Dendritic cell treated with granulocyte-macrophage colony-stimulating factor and Interleukin-4, amounts not matched to agents 40 ng/mL and 50 ng/mL, for 4 days (primary cell): ENCODE measurements at regions not wholly inside any gene's neighbourhood (a gene's known extent, or its start where the extent isn't known, plus 50 kb on each side); places are given as distances from the start of the nearest gene placed in this dataset.

Experiments used
- H3K27ac Mint-ChIP-seq: one replicate; pipeline ENCODE4 v1.8.0; 2022; ENCODE audit warnings: mild to moderate bottlenecking, mixed read lengths
- H3K27me3 Mint-ChIP-seq: one replicate; pipeline ENCODE4 v1.8.0; 2022; ENCODE audit warnings: mild to moderate bottlenecking, mixed read lengths
- H3K36me3 Mint-ChIP-seq: one replicate; pipeline ENCODE4 v1.8.0; 2022; ENCODE audit warnings: low read depth, mixed read lengths
- H3K4me1 Mint-ChIP-seq: one replicate; pipeline ENCODE4 v1.8.0; 2022; ENCODE audit warnings: low read depth, mixed read lengths
- H3K4me3 Mint-ChIP-seq: one replicate; pipeline ENCODE4 v1.8.0; 2022; ENCODE audit warnings: mild to moderate bottlenecking, moderate library complexity, mixed read lengths
- H3K9me3 Mint-ChIP-seq: one replicate; pipeline ENCODE4 v1.8.0; 2022; ENCODE audit warnings: mixed read lengths
- intact Hi-C: fragments of 100-400 bp; cut with micrococcal nuclease; formaldehyde crosslinking; loops from one replicate; pipeline ENCODE4 v1.15.0; 2022

GRCh38 chr3:193992425-193993037, 143.4 kb upstream of the HES1 start:
- no peak overlapping the region for H3K27ac Mint-ChIP-seq
- H3K4me3 Mint-ChIP-seq, result no peak overlapping the region
- H3K36me3 Mint-ChIP-seq, result no peaks in the 10 kb centered on the region
- H3K4me1 Mint-ChIP-seq, result no peaks in the 10 kb centered on the region
- intact Hi-C loops, result no loop called here
- H3K27me3 Mint-ChIP-seq, result peaks cover 60% of the 10 kb centered on the region
- no peaks in the 10 kb centered on the region for H3K9me3 Mint-ChIP-seq

- intact Hi-C loops, result no loop called here
- no peak overlapping the region for H3K4me3 Mint-ChIP-seq
- no peak overlapping the region for H3K27ac Mint-ChIP-seq
- peaks cover 11% of the 10 kb centered on the region for H3K4me1 Mint-ChIP-seq
- peaks cover 68% of the 10 kb centered on the region for H3K27me3 Mint-ChIP-seq
- no peaks in the 10 kb centered on the region for H3K9me3 Mint-ChIP-seq
- H3K36me3 Mint-ChIP-seq, result no peaks in the 10 kb centered on the region
Measured at GRCh38 chr3:193996221-193996620, 139.7 kb upstream of the HES1 start.

GRCh38 chr3:193996641-193997089, 139.3 kb upstream of the HES1 start:
- intact Hi-C loops, result no loop called here
- Mint-ChIP-seq H3K4me1 (peaks cover 14% of the 10 kb centered on the region), H3K27me3 (peaks cover 67% of the 10 kb centered on the region), H3K9me3 (no peaks in the 10 kb centered on the region), H3K36me3 (no peaks in the 10 kb centered on the region), H3K27ac (no peak overlapping the region), H3K4me3 (no peak overlapping the region)

GRCh38 chr3:193997228-193998122, 138.5 kb upstream of the HES1 start:
- no peaks in the 10 kb centered on the region for H3K36me3 Mint-ChIP-seq
- H3K4me3 Mint-ChIP-seq, result no peak overlapping the region
- no peak overlapping the region for H3K27ac Mint-ChIP-seq
- H3K9me3 Mint-ChIP-seq, result no peaks in the 10 kb centered on the region
- intact Hi-C loops, result no loop called here
- peaks cover 68% of the 10 kb centered on the region for H3K27me3 Mint-ChIP-seq
- peaks cover 22% of the 10 kb centered on the region for H3K4me1 Mint-ChIP-seq

- Mint-ChIP-seq H3K4me3 (no peak overlapping the region), H3K27me3 (peaks cover 64% of the 10 kb centered on the region), H3K9me3 (no peaks in the 10 kb centered on the region), H3K36me3 (no peaks in the 10 kb centered on the region), H3K4me1 (peaks cover 27% of the 10 kb centered on the region), H3K27ac (no peak overlapping the region)
- intact Hi-C loops, result no loop called here
Measured at GRCh38 chr3:193998123-193998448, 137.9 kb upstream of the HES1 start.

- H3K4me1 Mint-ChIP-seq, result peaks cover 33% of the 10 kb centered on the region
- intact Hi-C loops, result no loop called here
- no peak overlapping the region for H3K4me3 Mint-ChIP-seq
- peaks cover 61% of the 10 kb centered on the region for H3K27me3 Mint-ChIP-seq
- no peaks in the 10 kb centered on the region for H3K9me3 Mint-ChIP-seq
- H3K36me3 Mint-ChIP-seq, result no peaks in the 10 kb centered on the region
- no peak overlapping the region for H3K27ac Mint-ChIP-seq
Measured at GRCh38 chr3:193998628-193999195, 137.2 kb upstream of the HES1 start.

GRCh38 chr3:194000100-194000499, 135.8 kb upstream of the HES1 start:
- Mint-ChIP-seq H3K27me3 (peaks cover 54% of the 10 kb centered on the region), H3K36me3 (no peaks in the 10 kb centered on the region), H3K4me3 (no peak overlapping the region), H3K4me1 (peaks cover 47% of the 10 kb centered on the region), H3K9me3 (no peaks in the 10 kb centered on the region), H3K27ac (no peak overlapping the region)
- intact Hi-C loops, result loop anchor here (5.0 kb wide), 1 partner anchor 52 kb away; no protein-coding TSS in a partner anchor

- H3K36me3 Mint-ChIP-seq, result no peaks in the 10 kb centered on the region
- intact Hi-C loops, result loop anchor here (5.0 kb wide), 1 partner anchor 52 kb away; no protein-coding TSS in a partner anchor
- peaks cover 48% of the 10 kb centered on the region for H3K27me3 Mint-ChIP-seq
- H3K27ac Mint-ChIP-seq, result no peak overlapping the region
- no peak overlapping the region for H3K4me3 Mint-ChIP-seq
- H3K9me3 Mint-ChIP-seq, result no peaks in the 10 kb centered on the region
- H3K4me1 Mint-ChIP-seq, result peaks cover 53% of the 10 kb centered on the region
Measured at GRCh38 chr3:194000712-194001111, 135.2 kb upstream of the HES1 start.

GRCh38 chr3:194001728-194002459, 134.1 kb upstream of the HES1 start:
- H3K4me1 Mint-ChIP-seq, result peaks cover 58% of the 10 kb centered on the region
- intact Hi-C loops, result loop anchor here (5.0 kb wide), 1 partner anchor 50 kb away; no protein-coding TSS in a partner anchor
- peak overlapping the region; percentile 79 for H3K27ac Mint-ChIP-seq
- peaks cover 42% of the 10 kb centered on the region for H3K27me3 Mint-ChIP-seq
- H3K4me3 Mint-ChIP-seq, result peak overlapping the region; percentile 1
- H3K36me3 Mint-ChIP-seq, result no peaks in the 10 kb centered on the region
- no peaks in the 10 kb centered on the region for H3K9me3 Mint-ChIP-seq

GRCh38 chr3:194003114-194004057, 132.6 kb upstream of the HES1 start:
- intact Hi-C loops, result loop anchor here (5.0 kb wide), 1 partner anchor 49 kb away; no protein-coding TSS in a partner anchor
- peaks cover 70% of the 10 kb centered on the region for H3K4me1 Mint-ChIP-seq
- no peaks in the 10 kb centered on the region for H3K9me3 Mint-ChIP-seq
- H3K27me3 Mint-ChIP-seq, result peaks cover 38% of the 10 kb centered on the region
- H3K36me3 Mint-ChIP-seq, result no peaks in the 10 kb centered on the region
- peak overlapping the region; percentile 79 for H3K27ac Mint-ChIP-seq
- H3K4me3 Mint-ChIP-seq, result peak overlapping the region; percentile 69

GRCh38 chr3:194005930-194006501, 129.9 kb upstream of the HES1 start:
- Mint-ChIP-seq H3K27me3 (peaks cover 43% of the 10 kb centered on the region), H3K27ac (no peak overlapping the region), H3K4me3 (no peak overlapping the region), H3K36me3 (no peaks in the 10 kb centered on the region), H3K9me3 (no peaks in the 10 kb centered on the region), H3K4me1 (peaks cover 59% of the 10 kb centered on the region)
- intact Hi-C loops, result no loop called here

- H3K36me3 Mint-ChIP-seq, result no peaks in the 10 kb centered on the region
Measured at GRCh38 chr3:194007592-194008337, 128.2 kb upstream of the HES1 start.

More at GRCh38 chr3:194007592-194008337, 128.2 kb upstream of the HES1 start:
- no peaks in the 10 kb centered on the region for H3K9me3 Mint-ChIP-seq
- H3K4me3 Mint-ChIP-seq, result no peak overlapping the region
- H3K4me1 Mint-ChIP-seq, result peaks cover 46% of the 10 kb centered on the region
- no peak overlapping the region for H3K27ac Mint-ChIP-seq
- peaks cover 42% of the 10 kb centered on the region for H3K27me3 Mint-ChIP-seq
- intact Hi-C loops, result no loop called here
